ENCODE measurements at regions not wholly inside any gene's neighbourhood (a gene's known extent, or its start where the extent isn't known, plus 50 kb on each side); places are given as distances from the start of the nearest gene placed in this dataset.

GRCh38 chr9:29778281-29778849 is 2205.1 kb upstream of the C9orf72 start:
- H3K27me3 Mint-ChIP-seq (ENCODE audit: low read depth): no peaks in the 10 kb centered on the region
- no peaks in the 10 kb centered on the region for H3K36me3 Mint-ChIP-seq (ENCODE audit: low read depth)
- no peaks in the 10 kb centered on the region for H3K4me1 Mint-ChIP-seq (ENCODE audit: low read depth)
- no peak for DNase-seq (ENCODE audit: low spot score)
- peaks cover 11% of the 10 kb centered on the region for H3K9me3 Mint-ChIP-seq
- H3K27ac Mint-ChIP-seq: no peak overlapping the region
- no peak overlapping the region for H3K4me3 Mint-ChIP-seq

- Mint-ChIP-seq H3K36me3 (ENCODE audit: low read depth) (no peaks in the 10 kb centered on the region), H3K4me3 (no peak overlapping the region), H3K27me3 (ENCODE audit: low read depth) (no peaks in the 10 kb centered on the region), H3K4me1 (ENCODE audit: low read depth) (peaks cover 2% of the 10 kb centered on the region), H3K27ac (no peak overlapping the region), H3K9me3 (peaks cover 4% of the 10 kb centered on the region)
- no peak for DNase-seq (ENCODE audit: low spot score)
Observed at GRCh38 chr9:29793970-29794369, 2220.7 kb upstream of the C9orf72 start.

- Mint-ChIP-seq H3K27ac (no peak overlapping the region), H3K9me3 (peaks cover 4% of the 10 kb centered on the region), H3K4me1 (ENCODE audit: low read depth) (peaks cover 2% of the 10 kb centered on the region), H3K27me3 (ENCODE audit: low read depth) (no peaks in the 10 kb centered on the region), H3K4me3 (no peak overlapping the region), H3K36me3 (ENCODE audit: low read depth) (no peaks in the 10 kb centered on the region)
- no peak for DNase-seq (ENCODE audit: low spot score)
Observed at GRCh38 chr9:29796291-29796952, 2223.1 kb upstream of the C9orf72 start.

DNA sequence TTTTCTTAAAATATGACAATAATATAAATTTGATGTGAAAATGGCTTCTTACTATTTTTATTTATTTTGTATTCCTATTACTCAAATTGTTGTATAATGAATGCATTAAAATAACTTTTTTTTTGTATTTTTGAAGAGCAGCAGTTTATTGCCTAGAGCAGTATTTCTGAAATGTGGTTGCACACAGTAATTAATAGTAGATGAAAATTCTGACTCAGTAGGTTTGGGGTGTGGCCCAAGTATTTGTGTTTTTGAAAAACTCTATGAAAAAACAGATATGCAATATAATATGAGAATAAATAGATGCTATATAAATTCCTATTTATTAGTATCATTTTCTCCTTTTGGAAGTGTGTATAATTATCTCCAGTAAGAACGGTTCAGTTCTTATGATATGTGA is 2225.3 kb upstream of the C9orf72 start:
- no peak for DNase-seq (ENCODE audit: low spot score)
- Mint-ChIP-seq H3K27ac (no peak overlapping the region), H3K9me3 (peaks cover 4% of the 10 kb centered on the region), H3K27me3 (ENCODE audit: low read depth) (no peaks in the 10 kb centered on the region), H3K4me1 (ENCODE audit: low read depth) (peaks cover 2% of the 10 kb centered on the region), H3K36me3 (ENCODE audit: low read depth) (no peaks in the 10 kb centered on the region), H3K4me3 (no peak overlapping the region)

DNA sequence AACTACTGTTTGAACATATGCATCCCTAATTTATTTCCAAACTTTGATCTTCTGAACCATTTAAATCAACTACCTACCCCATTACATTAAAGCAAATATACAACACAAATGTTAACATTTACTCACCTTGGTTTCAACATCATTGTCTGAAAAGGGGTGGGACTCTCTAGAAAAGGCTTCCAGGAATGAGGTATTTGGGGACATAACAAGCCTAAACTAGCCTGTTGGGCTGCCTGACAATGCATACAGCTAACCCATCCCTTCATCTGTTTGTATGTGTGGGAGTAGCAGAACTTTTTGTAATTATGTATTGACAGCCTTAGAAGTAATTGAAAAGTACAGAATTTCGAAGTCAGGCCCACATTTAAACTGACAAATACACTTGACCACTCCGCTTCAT is 2225.9 kb upstream of the C9orf72 start:
- Mint-ChIP-seq H3K36me3 (ENCODE audit: low read depth) (no peaks in the 10 kb centered on the region), H3K27me3 (ENCODE audit: low read depth) (no peaks in the 10 kb centered on the region), H3K4me1 (ENCODE audit: low read depth) (peaks cover 2% of the 10 kb centered on the region), H3K4me3 (no peak overlapping the region), H3K27ac (no peak overlapping the region), H3K9me3 (peaks cover 4% of the 10 kb centered on the region)
- no peak for DNase-seq (ENCODE audit: low spot score)

DNA sequence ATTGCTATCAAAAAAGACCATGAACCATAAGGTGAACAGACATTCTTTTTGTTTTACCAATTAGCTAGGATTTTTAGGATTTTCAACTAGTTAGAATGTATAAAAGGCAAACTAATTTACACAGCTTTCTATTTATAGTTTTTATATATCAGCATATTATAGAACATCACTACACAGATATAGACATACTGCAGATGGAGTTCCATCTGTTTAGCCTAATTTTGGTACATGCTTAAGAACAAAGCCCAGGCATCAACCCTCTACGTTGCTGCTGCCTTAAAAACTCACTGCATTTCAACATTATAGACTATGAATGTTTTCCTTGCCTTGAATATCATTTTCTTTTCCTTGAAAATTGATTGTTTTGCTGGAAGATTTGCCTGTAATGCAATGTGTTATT is 2227.5 kb upstream of the C9orf72 start:
- no peak overlapping the region for H3K27ac Mint-ChIP-seq
- no peak for DNase-seq (ENCODE audit: low spot score)
- no peaks in the 10 kb centered on the region for H3K27me3 Mint-ChIP-seq (ENCODE audit: low read depth)
- no peaks in the 10 kb centered on the region for H3K36me3 Mint-ChIP-seq (ENCODE audit: low read depth)
- peaks cover 2% of the 10 kb centered on the region for H3K4me1 Mint-ChIP-seq (ENCODE audit: low read depth)
- H3K4me3 Mint-ChIP-seq: no peak overlapping the region
- no peaks in the 10 kb centered on the region for H3K9me3 Mint-ChIP-seq

DNA sequence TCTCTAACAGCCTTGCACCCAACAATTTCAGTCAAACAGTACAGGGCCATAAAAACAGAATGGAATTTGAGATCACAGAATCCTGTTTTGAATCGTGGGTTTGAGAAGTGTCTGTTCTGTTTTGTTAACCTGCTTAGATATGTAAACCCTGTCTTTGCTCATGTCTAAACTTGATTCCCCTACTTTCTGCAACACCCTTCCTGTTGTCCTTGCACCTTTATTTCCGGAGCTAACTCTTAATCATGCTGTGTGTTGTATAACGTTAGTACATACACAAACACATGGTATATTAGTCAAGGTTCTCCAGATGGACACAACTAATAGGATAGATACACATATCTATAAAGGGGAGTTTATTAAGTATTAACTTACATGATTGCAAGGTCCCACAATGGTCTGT is 2229.2 kb upstream of the C9orf72 start:
- H3K4me1 Mint-ChIP-seq (ENCODE audit: low read depth): no peaks in the 10 kb centered on the region
- H3K27me3 Mint-ChIP-seq (ENCODE audit: low read depth): no peaks in the 10 kb centered on the region
- H3K36me3 Mint-ChIP-seq (ENCODE audit: low read depth): no peaks in the 10 kb centered on the region
- no peak overlapping the region for H3K4me3 Mint-ChIP-seq
- no peak overlapping the region for H3K27ac Mint-ChIP-seq
- no peaks in the 10 kb centered on the region for H3K9me3 Mint-ChIP-seq
- DNase-seq (ENCODE audit: low spot score): no peak

GRCh38 chr9:29806937-29807618 is 2233.8 kb upstream of the C9orf72 start:
- no peak overlapping the region for H3K27ac Mint-ChIP-seq
- H3K9me3 Mint-ChIP-seq: peaks cover 22% of the 10 kb centered on the region
- H3K36me3 Mint-ChIP-seq (ENCODE audit: low read depth): no peaks in the 10 kb centered on the region
- no peaks in the 10 kb centered on the region for H3K4me1 Mint-ChIP-seq (ENCODE audit: low read depth)
- no peak for DNase-seq (ENCODE audit: low spot score)
- no peaks in the 10 kb centered on the region for H3K27me3 Mint-ChIP-seq (ENCODE audit: low read depth)
- no peak overlapping the region for H3K4me3 Mint-ChIP-seq

- no peaks in the 10 kb centered on the region for H3K27me3 Mint-ChIP-seq (ENCODE audit: low read depth)
- H3K4me3 Mint-ChIP-seq: no peak overlapping the region
- DNase-seq (ENCODE audit: low spot score): no peak
- no peaks in the 10 kb centered on the region for H3K36me3 Mint-ChIP-seq (ENCODE audit: low read depth)
- H3K27ac Mint-ChIP-seq: no peak overlapping the region
- peaks cover 36% of the 10 kb centered on the region for H3K9me3 Mint-ChIP-seq
- no peaks in the 10 kb centered on the region for H3K4me1 Mint-ChIP-seq (ENCODE audit: low read depth)
Observed at GRCh38 chr9:29816954-29817703, 2243.8 kb upstream of the C9orf72 start.

- H3K4me1 Mint-ChIP-seq (ENCODE audit: low read depth): no peaks in the 10 kb centered on the region
- no peak for DNase-seq (ENCODE audit: low spot score)
- no peaks in the 10 kb centered on the region for H3K36me3 Mint-ChIP-seq (ENCODE audit: low read depth)
- peaks cover 47% of the 10 kb centered on the region for H3K9me3 Mint-ChIP-seq
- no peak overlapping the region for H3K27ac Mint-ChIP-seq
- H3K27me3 Mint-ChIP-seq (ENCODE audit: low read depth): no peaks in the 10 kb centered on the region
- H3K4me3 Mint-ChIP-seq: no peak overlapping the region
Observed at GRCh38 chr9:29822458-29822857, 2249.2 kb upstream of the C9orf72 start.

DNA sequence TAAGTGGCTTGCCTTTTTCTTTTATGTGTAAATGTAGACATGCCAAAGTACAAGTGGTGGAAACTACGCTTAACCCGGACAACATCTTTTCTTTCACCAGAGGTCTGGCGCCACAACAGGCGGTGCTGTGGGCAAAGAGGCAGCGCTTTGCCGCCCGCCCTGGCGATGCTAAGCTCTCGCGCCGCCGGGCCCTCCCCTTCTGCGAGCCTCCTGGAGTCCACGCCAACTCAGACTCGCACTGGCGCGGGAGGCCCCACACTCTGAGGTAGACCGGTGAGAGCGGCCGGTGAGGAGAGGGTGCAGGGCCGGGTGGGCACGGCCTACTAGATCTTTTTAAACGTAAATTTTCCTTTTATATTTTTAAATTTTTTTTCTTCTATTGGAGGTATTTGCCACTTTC is 2253.1 kb upstream of the C9orf72 start:
- Mint-ChIP-seq H3K4me3 (no peak overlapping the region), H3K9me3 (peaks cover 17% of the 10 kb centered on the region), H3K4me1 (ENCODE audit: low read depth) (no peaks in the 10 kb centered on the region), H3K36me3 (ENCODE audit: low read depth) (no peaks in the 10 kb centered on the region), H3K27me3 (ENCODE audit: low read depth) (no peaks in the 10 kb centered on the region), H3K27ac (no peak overlapping the region)
- DNase-seq (ENCODE audit: low spot score): no peak

DNA sequence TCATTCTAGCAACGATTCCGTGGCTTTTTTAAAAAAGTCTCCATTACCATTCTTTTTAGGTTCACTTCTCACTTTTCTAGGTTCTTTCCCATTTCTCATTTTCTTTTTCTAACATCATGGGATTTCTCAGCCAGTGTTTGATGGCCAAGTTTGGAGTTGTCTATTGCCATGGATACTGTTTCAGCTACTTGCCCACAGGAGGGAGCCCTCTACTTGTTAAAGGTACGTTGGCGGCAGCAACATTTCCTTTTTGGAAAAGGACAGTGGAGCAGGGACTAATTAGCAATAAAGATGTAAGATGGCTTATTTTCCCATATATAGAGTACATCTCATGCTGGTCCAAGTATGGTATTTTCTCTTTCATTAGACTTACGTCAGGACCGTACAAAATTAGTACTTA is 2257.5 kb upstream of the C9orf72 start:
- Mint-ChIP-seq H3K27me3 (ENCODE audit: low read depth) (no peaks in the 10 kb centered on the region), H3K4me1 (ENCODE audit: low read depth) (no peaks in the 10 kb centered on the region), H3K27ac (no peak overlapping the region), H3K9me3 (peaks cover 4% of the 10 kb centered on the region), H3K36me3 (ENCODE audit: low read depth) (no peaks in the 10 kb centered on the region), H3K4me3 (no peak overlapping the region)
- DNase-seq (ENCODE audit: low spot score): no peak

GRCh38 chr9:29838491-29839020 is 2265.3 kb upstream of the C9orf72 start:
- Mint-ChIP-seq H3K4me3 (no peak overlapping the region), H3K4me1 (ENCODE audit: low read depth) (no peaks in the 10 kb centered on the region), H3K9me3 (peaks cover 6% of the 10 kb centered on the region), H3K27me3 (ENCODE audit: low read depth) (no peaks in the 10 kb centered on the region), H3K36me3 (ENCODE audit: low read depth) (no peaks in the 10 kb centered on the region), H3K27ac (no peak overlapping the region)
- no peak for DNase-seq (ENCODE audit: low spot score)

- peaks cover 13% of the 10 kb centered on the region for H3K9me3 Mint-ChIP-seq
- H3K27me3 Mint-ChIP-seq (ENCODE audit: low read depth): no peaks in the 10 kb centered on the region
- H3K4me1 Mint-ChIP-seq (ENCODE audit: low read depth): no peaks in the 10 kb centered on the region
- DNase-seq (ENCODE audit: low spot score): no peak
- H3K4me3 Mint-ChIP-seq: no peak overlapping the region
- H3K27ac Mint-ChIP-seq: no peak overlapping the region
- no peaks in the 10 kb centered on the region for H3K36me3 Mint-ChIP-seq (ENCODE audit: low read depth)
Observed at GRCh38 chr9:29844251-29844650, 2271.0 kb upstream of the C9orf72 start.

All from T-helper 2 cell treated with Interferon-gamma antibody and Interleukin-4, amounts not matched to agents 5 μg/mL and 100 μg/mL, for 36 hours (primary cell).